GM12878 (cell line): ENCODE measurements at regions not wholly inside any gene's neighbourhood (a gene's known extent, or its start where the extent isn't known, plus 50 kb on each side); places are given as distances from the start of the nearest gene placed in this dataset.

Experiments
- ATAC-seq: fragments of 200-7000 bp; cut with Tn5 transposase; 3 replicates; pipeline ENCODE4 v1.9.1; 2020; ENCODE audit warnings: mild to moderate bottlenecking, moderate library complexity
- BruUV-seq: library from RNA; stranded (reverse); fragments of 400-500 nt; replicated peaks from 2 replicates; lab custom pipeline; 2021; lab: Mats Ljungman, UMichigan
- CTCF ChIA-PET: fragments of 300-600 bp; sonication (Branson Sonifier 250); formaldehyde crosslinking; extraction: SDS; loops from one replicate; lab custom pipeline; 2021; ENCODE audit warnings: inconsistent platforms; lab: Yijun Ruan, JAX
- POLR2A ChIA-PET: fragments of 350-600 bp; formaldehyde crosslinking; extraction: SDS; loops from one replicate; lab custom pipeline; 2021; ENCODE audit warnings: inconsistent platforms; lab: Charles Lee
- RAD21 ChIA-PET: fragments of 300-600 bp; sonication (Branson Sonifier 250); formaldehyde crosslinking; loops from one replicate; lab custom pipeline; 2023; ENCODE audit warnings: antibody characterized with exemption; ENCODE audit not compliant: unreplicated experiment; lab: Charles Lee
- SMC1A ChIA-PET: fragments of 300-600 bp; sonication (Branson Sonifier 250); formaldehyde crosslinking; loops from one replicate; lab custom pipeline; 2023; ENCODE audit not compliant: unreplicated experiment, uncharacterized antibody; lab: Charles Lee
- DNase-seq: peaks from one replicate; pipeline ENCODE4 v3.0.0-alpha.2; 2011; ENCODE audit warnings: low read depth, low spot score
- FAIRE-seq: peaks from 3 replicates; lab custom pipeline; 2011; peaks lifted over from hg19 to GRCh38; lab: Jason Lieb, UNC
- H2AFZ ChIP-seq: 2 replicates; pipeline ENCODE4 v1.6.0; 2011; ENCODE audit warnings: low read depth, low read length, control low read depth; ENCODE audit not compliant: control insufficient read depth
- H3K27ac ChIP-seq: 2 replicates; pipeline ENCODE4 v1.5.1; 2011; ENCODE audit warnings: control low read depth; ENCODE audit not compliant: control insufficient read depth, insufficient read depth
- H3K27me3 ChIP-seq, 2 experiments: replicated peaks in 1 of 2; 2 replicates each; pipeline versions ENCODE4 v1.6.0 to v1.6.1; 2011; ENCODE audit warnings: low read length in 1 of 2; ENCODE audit not compliant: control insufficient read depth in 2 of 2, insufficient read depth in 2 of 2
- H3K36me3 ChIP-seq, 2 experiments: 2 replicates each; pipeline ENCODE4 v1.5.1; 2011; ENCODE audit warnings: low read length in 1 of 2; ENCODE audit not compliant: control insufficient read depth in 2 of 2, insufficient read depth in 2 of 2
- H3K4me1 ChIP-seq: 2 replicates; pipeline ENCODE4 v1.6.1; 2011; ENCODE audit warnings: mild to moderate bottlenecking, low read length, moderate library complexity, mixed read lengths; ENCODE audit not compliant: control insufficient read depth, insufficient read depth
- H3K4me2 ChIP-seq: 2 replicates; pipeline ENCODE4 v1.6.0; 2011; ENCODE audit warnings: control low read depth; ENCODE audit not compliant: control insufficient read depth, insufficient read depth
- H3K4me3 ChIP-seq: fragments of 200-600 bp; sonication (generic); 2 replicates; pipeline ENCODE4 v1.5.1; 2016
- H3K79me2 ChIP-seq: 2 replicates; pipeline ENCODE4 v1.6.0; 2011; ENCODE audit warnings: low read length; ENCODE audit not compliant: control insufficient read depth, insufficient read depth
- H3K9ac ChIP-seq: 2 replicates; pipeline ENCODE4 v1.8.0; 2011; ENCODE audit warnings: low read length, control low read depth, mixed read lengths; ENCODE audit not compliant: control insufficient read depth, insufficient read depth
- H3K9me3 ChIP-seq: replicated peaks from 3 replicates; pipeline ENCODE4 v1.5.1; 2011; ENCODE audit warnings: mild to moderate bottlenecking, low read length; ENCODE audit not compliant: control insufficient read depth, insufficient read depth
- H4K20me1 ChIP-seq: 2 replicates; pipeline ENCODE4 v1.6.0; 2011; ENCODE audit not compliant: control insufficient read depth, insufficient read depth
- CREM ChIP-seq: IDR thresholded peaks from 2 replicates; pipeline ENCODE4 v1.6.1; 2014; ENCODE audit warnings: antibody characterized with exemption, low read depth
- EED ChIP-seq: sonication (generic); IDR thresholded peaks from 2 replicates; pipeline ENCODE4 v1.6.1; 2016; ENCODE audit warnings: antibody characterized with exemption, low read depth
- EZH2 ChIP-seq: IDR thresholded peaks from 2 replicates; pipeline ENCODE4 v1.6.1; 2012; ENCODE audit warnings: low read depth, mild to moderate bottlenecking, control low read depth, inconsistent platforms, low read length, borderline replicate concordance; ENCODE audit not compliant: control insufficient read depth
- FOXM1 ChIP-seq: IDR thresholded peaks from 2 replicates; pipeline ENCODE4 v1.6.1; 2012; ENCODE audit warnings: low read depth, mild to moderate bottlenecking, inconsistent platforms, low read length, moderate library complexity
- HDAC6 ChIP-seq: fragments of 200-600 bp; sonication (generic); IDR thresholded peaks from one replicate; pipeline ENCODE4 v1.8.0; 2017; ENCODE audit warnings: antibody characterized with exemption; ENCODE audit not compliant: unreplicated experiment
- IKZF2 ChIP-seq, 2 experiments: fragments of 450-650 bp; IDR thresholded peaks; 2 replicates each; pipeline ENCODE4 v1.6.1; 2017; ENCODE audit warnings: mild to moderate bottlenecking in 2 of 2, moderate library complexity in 2 of 2
- KDM1A ChIP-seq: fragments of 200-600 bp; sonication (generic); IDR thresholded peaks from 2 replicates; pipeline ENCODE4 v1.6.1; 2016; ENCODE audit warnings: borderline replicate concordance
- MYB ChIP-seq: fragments of 150-350 bp; IDR thresholded peaks from 2 replicates; pipeline ENCODE4 v1.6.1; 2014; ENCODE audit warnings: mild to moderate bottlenecking, low read depth, low read length, borderline replicate concordance
- POLR2AphosphoS5 ChIP-seq: IDR thresholded peaks from 2 replicates; pipeline ENCODE4 v1.6.1; 2011; ENCODE audit warnings: mild to moderate bottlenecking, low read length, inconsistent platforms
- YBX1 ChIP-seq: fragments of 450-650 bp; IDR thresholded peaks from 2 replicates; pipeline ENCODE4 v1.6.1; 2016; ENCODE audit warnings: antibody characterized with exemption
- ZNF622 ChIP-seq: fragments of 450-650 bp; IDR thresholded peaks from 2 replicates; pipeline ENCODE4 v1.6.1; 2017; ENCODE audit warnings: mild to moderate bottlenecking, inconsistent platforms
- WGBS: methylation state at CpG from one replicate; pipeline ENCODE4 v1.1.6; 2016; ENCODE audit warnings: low lambda C conversion rate; ENCODE audit not compliant: insufficient replicate concordance, insufficient coverage; ENCODE audit errors: missing lambda C conversion rate; 5-methylcytosine and 5-hydroxymethylcytosine counted together
- in situ Hi-C: fragments of 300-500 bp; cut with MboI; formaldehyde crosslinking; loops from 9 replicates; pipeline ENCODE4 v1.14.3; 2018; ENCODE audit warnings: mixed read lengths
- intact Hi-C: fragments of 100-400 bp; cut with micrococcal nuclease; formaldehyde crosslinking; loops from one replicate; pipeline ENCODE4 v1.14.2; 2022; ENCODE audit not compliant: unreplicated experiment
- TF ChIP-seq, protein P1 (sequence below): fragments of 450-650 bp; IDR thresholded peaks from 2 replicates; pipeline ENCODE4 v1.6.1; 2014; ENCODE audit warnings: mild to moderate bottlenecking
- TF ChIP-seq, protein P2 (sequence below): IDR thresholded peaks from 2 replicates; pipeline ENCODE4 v1.6.1; 2012; ENCODE audit warnings: low read depth, low read length, improper control_type of control experiment
- TF ChIP-seq, protein P3 (sequence below): IDR thresholded peaks from 2 replicates; pipeline ENCODE4 v1.6.1; 2012; ENCODE audit warnings: low read depth, low read length, improper control_type of control experiment
- TF ChIP-seq, protein P4 (sequence below): fragments of 150-350 bp; IDR thresholded peaks from 2 replicates; pipeline ENCODE4 v1.6.1; 2016; ENCODE audit warnings: low read depth, low read length

DNA sequence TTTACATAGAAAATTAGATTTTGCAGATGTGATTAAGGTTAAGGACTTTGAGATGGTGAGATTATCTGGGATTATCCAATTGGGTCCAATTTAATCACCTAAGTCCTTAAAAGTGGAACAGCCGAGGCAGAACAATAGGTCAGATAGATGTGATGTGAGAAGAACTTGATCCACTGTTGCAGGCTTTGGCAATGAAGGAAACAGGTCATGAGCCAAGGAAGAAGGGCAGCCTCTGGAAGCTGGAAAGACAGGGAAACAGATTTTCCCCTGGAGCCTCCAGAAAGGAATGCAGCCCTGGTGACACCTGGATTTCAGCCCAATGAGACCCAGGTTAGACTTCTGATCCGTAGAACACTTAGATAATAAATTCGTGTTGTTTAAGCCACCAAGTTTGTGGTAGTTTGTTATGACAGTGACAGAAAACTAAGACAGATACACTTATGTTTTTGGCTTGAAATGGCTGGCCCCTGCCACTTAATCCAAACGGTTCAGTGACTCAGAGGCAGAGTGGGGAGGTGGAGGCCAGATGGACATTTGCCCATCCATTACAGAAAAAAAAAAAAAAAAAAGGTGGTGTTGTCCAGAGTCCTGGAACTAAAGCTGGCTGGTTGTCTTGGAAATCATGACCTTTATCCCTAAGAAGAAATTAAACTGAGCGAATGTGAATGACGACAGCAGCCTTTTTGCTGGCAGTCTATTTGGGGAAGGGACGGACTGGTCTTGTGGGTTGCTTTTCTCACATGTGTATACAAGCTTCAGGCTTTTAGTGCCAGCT is 181.9 kb upstream of the NRXN3 start:
- no peaks in the 10 kb centered on the region for H4K20me1 ChIP-seq
- TF ChIP-seq, protein P1, sequence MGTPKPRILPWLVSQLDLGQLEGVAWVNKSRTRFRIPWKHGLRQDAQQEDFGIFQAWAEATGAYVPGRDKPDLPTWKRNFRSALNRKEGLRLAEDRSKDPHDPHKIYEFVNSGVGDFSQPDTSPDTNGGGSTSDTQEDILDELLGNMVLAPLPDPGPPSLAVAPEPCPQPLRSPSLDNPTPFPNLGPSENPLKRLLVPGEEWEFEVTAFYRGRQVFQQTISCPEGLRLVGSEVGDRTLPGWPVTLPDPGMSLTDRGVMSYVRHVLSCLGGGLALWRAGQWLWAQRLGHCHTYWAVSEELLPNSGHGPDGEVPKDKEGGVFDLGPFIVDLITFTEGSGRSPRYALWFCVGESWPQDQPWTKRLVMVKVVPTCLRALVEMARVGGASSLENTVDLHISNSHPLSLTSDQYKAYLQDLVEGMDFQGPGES = no peak
- TF ChIP-seq, protein P2, sequence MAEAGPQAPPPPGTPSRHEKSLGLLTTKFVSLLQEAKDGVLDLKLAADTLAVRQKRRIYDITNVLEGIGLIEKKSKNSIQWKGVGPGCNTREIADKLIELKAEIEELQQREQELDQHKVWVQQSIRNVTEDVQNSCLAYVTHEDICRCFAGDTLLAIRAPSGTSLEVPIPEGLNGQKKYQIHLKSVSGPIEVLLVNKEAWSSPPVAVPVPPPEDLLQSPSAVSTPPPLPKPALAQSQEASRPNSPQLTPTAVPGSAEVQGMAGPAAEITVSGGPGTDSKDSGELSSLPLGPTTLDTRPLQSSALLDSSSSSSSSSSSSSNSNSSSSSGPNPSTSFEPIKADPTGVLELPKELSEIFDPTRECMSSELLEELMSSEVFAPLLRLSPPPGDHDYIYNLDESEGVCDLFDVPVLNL = no peak
- TF ChIP-seq CREM (no peak), YBX1 (no peak), IKZF2 (IDR thresholded peaks at IDR 0.05) (no peak), POLR2AphosphoS5 (no peak), MYB (no peak), EZH2 (no peak), KDM1A (no peak), FOXM1 (no peak), HDAC6 (no peak), ZNF622 (no peak), EED (no peak)
- TF ChIP-seq, protein P3, sequence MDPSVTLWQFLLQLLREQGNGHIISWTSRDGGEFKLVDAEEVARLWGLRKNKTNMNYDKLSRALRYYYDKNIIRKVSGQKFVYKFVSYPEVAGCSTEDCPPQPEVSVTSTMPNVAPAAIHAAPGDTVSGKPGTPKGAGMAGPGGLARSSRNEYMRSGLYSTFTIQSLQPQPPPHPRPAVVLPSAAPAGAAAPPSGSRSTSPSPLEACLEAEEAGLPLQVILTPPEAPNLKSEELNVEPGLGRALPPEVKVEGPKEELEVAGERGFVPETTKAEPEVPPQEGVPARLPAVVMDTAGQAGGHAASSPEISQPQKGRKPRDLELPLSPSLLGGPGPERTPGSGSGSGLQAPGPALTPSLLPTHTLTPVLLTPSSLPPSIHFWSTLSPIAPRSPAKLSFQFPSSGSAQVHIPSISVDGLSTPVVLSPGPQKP = no peak
- TF ChIP-seq, protein P4, sequence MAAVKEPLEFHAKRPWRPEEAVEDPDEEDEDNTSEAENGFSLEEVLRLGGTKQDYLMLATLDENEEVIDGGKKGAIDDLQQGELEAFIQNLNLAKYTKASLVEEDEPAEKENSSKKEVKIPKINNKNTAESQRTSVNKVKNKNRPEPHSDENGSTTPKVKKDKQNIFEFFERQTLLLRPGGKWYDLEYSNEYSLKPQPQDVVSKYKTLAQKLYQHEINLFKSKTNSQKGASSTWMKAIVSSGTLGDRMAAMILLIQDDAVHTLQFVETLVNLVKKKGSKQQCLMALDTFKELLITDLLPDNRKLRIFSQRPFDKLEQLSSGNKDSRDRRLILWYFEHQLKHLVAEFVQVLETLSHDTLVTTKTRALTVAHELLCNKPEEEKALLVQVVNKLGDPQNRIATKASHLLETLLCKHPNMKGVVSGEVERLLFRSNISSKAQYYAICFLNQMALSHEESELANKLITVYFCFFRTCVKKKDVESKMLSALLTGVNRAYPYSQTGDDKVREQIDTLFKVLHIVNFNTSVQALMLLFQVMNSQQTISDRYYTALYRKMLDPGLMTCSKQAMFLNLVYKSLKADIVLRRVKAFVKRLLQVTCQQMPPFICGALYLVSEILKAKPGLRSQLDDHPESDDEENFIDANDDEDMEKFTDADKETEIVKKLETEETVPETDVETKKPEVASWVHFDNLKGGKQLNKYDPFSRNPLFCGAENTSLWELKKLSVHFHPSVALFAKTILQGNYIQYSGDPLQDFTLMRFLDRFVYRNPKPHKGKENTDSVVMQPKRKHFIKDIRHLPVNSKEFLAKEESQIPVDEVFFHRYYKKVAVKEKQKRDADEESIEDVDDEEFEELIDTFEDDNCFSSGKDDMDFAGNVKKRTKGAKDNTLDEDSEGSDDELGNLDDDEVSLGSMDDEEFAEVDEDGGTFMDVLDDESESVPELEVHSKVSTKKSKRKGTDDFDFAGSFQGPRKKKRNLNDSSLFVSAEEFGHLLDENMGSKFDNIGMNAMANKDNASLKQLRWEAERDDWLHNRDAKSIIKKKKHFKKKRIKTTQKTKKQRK = no peak
- TF ChIP-seq, all 136 proteins: peak for 0
- Histone ChIP-seq H3K36me3 (no peaks in the 10 kb centered on the region), H3K27me3 (no peaks in the 10 kb centered on the region), H3K27ac (no peak overlapping the region), H3K4me2 (no peak overlapping the region), H3K4me3 (no peak overlapping the region), H3K9ac (no peak overlapping the region), H3K79me2 (no peaks in the 10 kb centered on the region), H2AFZ (no peak overlapping the region), H3K9me3 (no peaks in the 10 kb centered on the region), H3K4me1 (no peaks in the 10 kb centered on the region)
- RAD21 ChIA-PET = no interaction called here
- no peak for ATAC-seq
- FAIRE-seq = no peak
- CTCF ChIA-PET = interaction anchor here (0.6 kb wide), 1 partner anchor 1743 kb away, joined by 3 read pairs; no protein-coding TSS in a partner anchor
- no peak for DNase-seq
- SMC1A ChIA-PET = no interaction called here
- WGBS = 31% methylated on average over 7 of the region's 7 CpGs
- BruUV-seq = no TSS peak
- in situ Hi-C loops = no loop called here
- POLR2A ChIA-PET = no interaction called here
- intact Hi-C loops = loop anchor here (10.0 kb wide), 1 partner anchor 123 kb away; no protein-coding TSS in a partner anchor
